ENCODE measurements at regions not wholly inside any gene's neighbourhood (a gene's known extent, or its start where the extent isn't known, plus 50 kb on each side); places are given as distances from the start of the nearest gene placed in this dataset.
A peak's percentile ranks its signal among the peaks of the same experiment; 100 is the strongest.

DNA sequence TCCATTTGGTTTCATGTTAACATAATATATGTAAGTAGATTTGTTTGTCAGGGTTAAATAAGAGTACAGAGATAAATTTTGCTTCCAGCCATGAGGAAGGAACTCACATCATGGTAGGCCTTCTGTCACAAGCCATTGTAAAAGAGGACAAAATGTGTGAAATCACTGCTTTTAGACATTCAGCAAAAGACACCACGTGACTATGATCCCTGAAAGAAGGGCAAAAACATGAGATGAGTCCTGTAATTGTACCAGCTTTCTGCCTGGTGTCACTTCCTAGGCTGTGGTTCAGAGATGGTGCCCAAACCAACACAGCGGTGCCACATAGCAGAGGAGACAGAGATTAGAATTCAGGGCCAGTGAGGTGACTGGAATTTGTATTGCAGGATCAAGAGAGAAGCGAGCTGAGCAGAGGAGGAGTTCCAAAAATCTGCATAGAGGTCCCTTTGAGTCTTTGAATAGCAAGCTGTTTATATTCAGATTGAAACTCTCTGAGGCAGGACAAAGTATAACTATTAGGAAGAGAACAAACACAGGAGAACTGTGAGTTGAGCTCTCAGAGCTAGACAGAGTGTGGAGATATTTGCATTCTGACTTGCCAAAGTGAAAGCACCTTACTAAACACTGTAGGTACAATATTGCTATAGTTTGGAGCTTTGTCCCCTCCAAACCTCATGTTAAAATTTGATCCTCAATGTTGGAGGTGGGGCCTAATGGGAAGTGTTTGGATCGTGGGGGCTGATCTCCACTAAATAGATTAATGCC lies 52.6 kb upstream of the PDE7B start:
- TF ChIP-seq SUZ12 (IDR thresholded peaks at IDR 0.05; ENCODE audit: extremely low read depth, insufficient read depth, insufficient read length), result no peak
- no peak for TF ChIP-seq YY1 (IDR thresholded peaks at IDR 0.05; ENCODE audit: insufficient read depth, insufficient read length)
- no peak for TF ChIP-seq ZNF274 (IDR thresholded peaks at IDR 0.05; ENCODE audit: low read depth, low read length)
- no peaks in the 10 kb centered on the region for H3K9me3 ChIP-seq (ENCODE audit: insufficient read depth, low read length)

More for the DNA sequence above, 52.6 kb upstream of the PDE7B start:
- Histone ChIP-seq H3K27me3 (ENCODE audit: insufficient read depth, insufficient read length) (no peaks in the 10 kb centered on the region), H3K9ac (ENCODE audit: insufficient read length, low read depth) (no peak overlapping the region), H3K4me1 (ENCODE audit: insufficient read depth, insufficient read length) (no peaks in the 10 kb centered on the region), H3K36me3 (ENCODE audit: insufficient read depth, insufficient read length, low read length) (no peaks in the 10 kb centered on the region), H3K4me3 (ENCODE audit: insufficient read length, low read depth) (no peak overlapping the region)
- DNase-seq (ENCODE audit: low read depth, low spot score), result peak; percentile 5
